ENCODE measurements at regions not wholly inside any gene's neighbourhood (a gene's known extent, or its start where the extent isn't known, plus 50 kb on each side); places are given as distances from the start of the nearest gene placed in this dataset.

DNA sequence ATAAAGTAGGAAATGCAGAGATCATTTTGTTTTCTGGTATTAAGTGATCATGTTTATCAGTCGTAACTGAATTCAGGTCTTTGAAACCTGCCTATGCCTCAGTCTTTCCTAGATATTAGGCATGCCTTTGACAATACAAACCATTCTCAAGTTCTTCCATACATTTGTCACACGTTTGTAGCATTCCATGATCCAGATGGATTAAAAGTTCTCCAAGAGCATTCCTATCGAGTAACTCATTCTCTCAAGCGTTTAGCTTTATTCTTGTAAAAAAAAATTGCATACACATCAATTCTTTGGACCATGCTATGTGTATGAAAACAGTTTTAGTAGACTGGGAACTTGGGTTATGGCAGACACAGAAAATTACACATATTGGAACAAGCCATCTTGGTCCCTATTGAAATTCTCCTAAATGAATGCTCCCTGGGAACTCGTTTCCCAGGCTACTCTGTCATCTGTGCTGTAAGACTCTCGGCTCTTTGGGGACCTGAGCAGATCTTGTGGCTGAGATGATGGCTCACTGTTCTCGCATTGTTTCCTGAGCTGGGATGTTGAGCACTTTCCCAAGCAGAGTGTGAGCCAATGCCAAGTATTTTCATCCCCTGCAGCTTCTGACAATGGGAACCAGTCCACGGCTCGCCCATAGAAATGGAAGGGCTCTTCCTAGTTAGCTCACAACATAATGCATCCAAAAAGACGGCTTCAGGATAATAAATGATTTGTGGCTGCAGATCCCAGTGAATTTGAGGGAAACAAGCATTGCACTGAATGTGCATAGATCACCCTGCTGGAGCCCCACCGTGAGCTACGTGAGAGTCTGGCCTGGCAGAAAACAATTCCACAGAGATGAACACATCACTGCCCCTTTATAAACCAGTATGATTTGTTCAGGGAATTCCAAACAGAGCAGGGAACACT is 230.2 kb downstream of the IRX1 start:
- TF ChIP-seq POLR2A (IDR thresholded peaks at IDR 0.05) (no peak), CTCF (IDR thresholded peaks at IDR 0.05) (no peak)

Measured in prostate gland (tissue), 2 donors.